ENCODE measurements at regions not wholly inside any gene's neighbourhood (a gene's known extent, or its start where the extent isn't known, plus 50 kb on each side); places are given as distances from the start of the nearest gene placed in this dataset.

- DNase-seq (ENCODE audit: low spot score), result no peak
These were observed 167.3 kb downstream of the HRH4 start for GRCh38 chr18:24627644-24628315.

GRCh38 chr18:24628326-24628725 is 167.9 kb downstream of the HRH4 start:
- DNase-seq (ENCODE audit: low spot score), result no peak

GRCh38 chr18:24629921-24630320 is 169.5 kb downstream of the HRH4 start:
- no peak for DNase-seq (ENCODE audit: low spot score)

GRCh38 chr18:24630346-24630880 is 170.0 kb downstream of the HRH4 start:
- no peak for DNase-seq (ENCODE audit: low spot score)

GRCh38 chr18:24631243-24632025 is 171.0 kb downstream of the HRH4 start:
- no peak for DNase-seq (ENCODE audit: low spot score)

GRCh38 chr18:24632158-24632988 is 171.9 kb downstream of the HRH4 start:
- DNase-seq (ENCODE audit: low spot score), result no peak

- no peak for DNase-seq (ENCODE audit: low spot score)
These were observed 172.7 kb downstream of the HRH4 start for GRCh38 chr18:24633121-24633520.

- no peak for DNase-seq (ENCODE audit: low spot score)
These were observed 189.1 kb downstream of the HRH4 start for GRCh38 chr18:24649571-24649970.

- DNase-seq (ENCODE audit: low spot score), result no peak
These were observed 191.0 kb downstream of the HRH4 start for GRCh38 chr18:24651434-24651833.

GRCh38 chr18:24656050-24656449 is 195.6 kb downstream of the HRH4 start:
- no peak for DNase-seq (ENCODE audit: low spot score)

- no peak for DNase-seq (ENCODE audit: low spot score)
These were observed 196.4 kb downstream of the HRH4 start for GRCh38 chr18:24656551-24657443.

- DNase-seq (ENCODE audit: low spot score), result no peak
These were observed 197.0 kb downstream of the HRH4 start for GRCh38 chr18:24657444-24657842.

GRCh38 chr18:24658302-24658701 is 197.9 kb downstream of the HRH4 start:
- no peak for DNase-seq (ENCODE audit: low spot score)

GRCh38 chr18:24659827-24660720 is 199.6 kb downstream of the HRH4 start:
- no peak for DNase-seq (ENCODE audit: low spot score)

- no peak for DNase-seq (ENCODE audit: low spot score)
These were observed 200.5 kb downstream of the HRH4 start for GRCh38 chr18:24660956-24661355.

- DNase-seq (ENCODE audit: low spot score), result no peak
These were observed 202.0 kb downstream of the HRH4 start for GRCh38 chr18:24662412-24662821.

- no peak for DNase-seq (ENCODE audit: low spot score)
These were observed 202.6 kb downstream of the HRH4 start for GRCh38 chr18:24663026-24663425.

- no peak for DNase-seq (ENCODE audit: low spot score)
These were observed 208.6 kb downstream of the HRH4 start for GRCh38 chr18:24669015-24669414.

- no peak for DNase-seq (ENCODE audit: low spot score)
These were observed 209.1 kb downstream of the HRH4 start for GRCh38 chr18:24669502-24669901.
